ENCODE measurements at regions not wholly inside any gene's neighbourhood (a gene's known extent, or its start where the extent isn't known, plus 50 kb on each side); places are given as distances from the start of the nearest gene placed in this dataset.

GRCh38 chr6:3587660-3588059 is 130.8 kb upstream of the SLC22A23 start:
- no peak overlapping the region for H3K9ac ChIP-seq (ENCODE audit: low read length)
- TF ChIP-seq EZH2phosphoT487 (IDR thresholded peaks at IDR 0.05; ENCODE audit: low read length) (no peak), EZH2 (optimal IDR thresholded peaks at IDR 0.05; ENCODE audit: low read depth, low read length) (no peak)
- TF ChIP-seq, protein P1, sequence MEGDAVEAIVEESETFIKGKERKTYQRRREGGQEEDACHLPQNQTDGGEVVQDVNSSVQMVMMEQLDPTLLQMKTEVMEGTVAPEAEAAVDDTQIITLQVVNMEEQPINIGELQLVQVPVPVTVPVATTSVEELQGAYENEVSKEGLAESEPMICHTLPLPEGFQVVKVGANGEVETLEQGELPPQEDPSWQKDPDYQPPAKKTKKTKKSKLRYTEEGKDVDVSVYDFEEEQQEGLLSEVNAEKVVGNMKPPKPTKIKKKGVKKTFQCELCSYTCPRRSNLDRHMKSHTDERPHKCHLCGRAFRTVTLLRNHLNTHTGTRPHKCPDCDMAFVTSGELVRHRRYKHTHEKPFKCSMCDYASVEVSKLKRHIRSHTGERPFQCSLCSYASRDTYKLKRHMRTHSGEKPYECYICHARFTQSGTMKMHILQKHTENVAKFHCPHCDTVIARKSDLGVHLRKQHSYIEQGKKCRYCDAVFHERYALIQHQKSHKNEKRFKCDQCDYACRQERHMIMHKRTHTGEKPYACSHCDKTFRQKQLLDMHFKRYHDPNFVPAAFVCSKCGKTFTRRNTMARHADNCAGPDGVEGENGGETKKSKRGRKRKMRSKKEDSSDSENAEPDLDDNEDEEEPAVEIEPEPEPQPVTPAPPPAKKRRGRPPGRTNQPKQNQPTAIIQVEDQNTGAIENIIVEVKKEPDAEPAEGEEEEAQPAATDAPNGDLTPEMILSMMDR (IDR thresholded peaks at IDR 0.05; ENCODE audit: low read length) = no peak
- DNase-seq = no peak
- no peak overlapping the region for H2AFZ ChIP-seq (ENCODE audit: low read length)
- H4K20me1 ChIP-seq (ENCODE audit: insufficient read depth, low read length) = no peaks in the 10 kb centered on the region
- no peaks in the 10 kb centered on the region for H3K9me2 ChIP-seq (replicated peaks; ENCODE audit: insufficient read depth, low read length)
- no peaks in the 10 kb centered on the region for H3K9me3 ChIP-seq (replicated peaks; ENCODE audit: insufficient read depth, low read length)
- no peaks in the 10 kb centered on the region for H3F3A ChIP-seq (ENCODE audit: insufficient read depth, low read length)
- H3K4me3 ChIP-seq (ENCODE audit: low read length) = no peak overlapping the region
- H3K36me3 ChIP-seq (replicated peaks; ENCODE audit: insufficient read depth, low read length) = no peaks in the 10 kb centered on the region
- no peaks in the 10 kb centered on the region for H3K4me1 ChIP-seq (ENCODE audit: low read length)
- no peak overlapping the region for H3K27ac ChIP-seq (ENCODE audit: low read length)
- no peak overlapping the region for H3K4me2 ChIP-seq (ENCODE audit: low read depth, low read length)
- H3K79me2 ChIP-seq (ENCODE audit: low read length) = no peaks in the 10 kb centered on the region
- H3K27me3 ChIP-seq (replicated peaks; ENCODE audit: insufficient read depth, low read length) = no peaks in the 10 kb centered on the region

DNA sequence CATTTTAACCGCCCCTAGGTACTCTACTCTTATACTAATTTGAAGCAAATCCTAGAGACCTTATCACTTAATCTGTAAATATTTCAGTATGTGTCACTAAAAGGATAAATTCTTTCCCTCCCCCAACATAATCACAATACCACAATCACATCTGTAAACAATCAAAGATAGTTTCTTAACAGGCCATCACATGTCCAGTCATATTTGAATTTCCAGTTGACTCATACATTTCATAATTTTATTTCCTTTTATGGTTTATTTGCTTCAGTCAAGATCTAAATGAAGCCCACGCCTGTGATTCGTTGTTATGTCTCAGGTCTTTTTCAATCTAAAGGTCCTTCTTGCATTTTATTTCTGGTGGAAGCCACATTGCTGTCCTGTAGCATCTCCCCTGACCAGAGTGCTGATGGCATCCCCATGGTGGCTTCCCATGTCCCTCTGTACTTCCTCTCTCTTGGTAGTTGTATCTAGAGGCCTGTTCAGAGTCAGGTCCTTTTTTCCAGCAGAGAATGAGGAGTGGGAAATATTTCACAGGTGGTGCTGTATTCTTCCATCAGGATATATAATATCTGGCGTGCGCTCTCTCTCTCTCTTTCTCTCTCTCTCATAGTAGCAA is 128.6 kb upstream of the SLC22A23 start:
- no peak for DNase-seq
- Histone ChIP-seq H3K9me2 (replicated peaks; ENCODE audit: insufficient read depth, low read length) (no peaks in the 10 kb centered on the region), H3K4me2 (ENCODE audit: low read depth, low read length) (no peak overlapping the region), H3F3A (ENCODE audit: insufficient read depth, low read length) (no peaks in the 10 kb centered on the region), H3K27me3 (replicated peaks; ENCODE audit: insufficient read depth, low read length) (no peaks in the 10 kb centered on the region), H3K4me1 (ENCODE audit: low read length) (no peaks in the 10 kb centered on the region), H3K9ac (ENCODE audit: low read length) (no peak overlapping the region), H3K9me3 (replicated peaks; ENCODE audit: insufficient read depth, low read length) (no peaks in the 10 kb centered on the region), H3K27ac (ENCODE audit: low read length) (no peak overlapping the region), H2AFZ (ENCODE audit: low read length) (no peak overlapping the region), H3K4me3 (ENCODE audit: low read length) (no peak overlapping the region), H3K36me3 (replicated peaks; ENCODE audit: insufficient read depth, low read length) (no peaks in the 10 kb centered on the region), H3K79me2 (ENCODE audit: low read length) (no peaks in the 10 kb centered on the region), H4K20me1 (ENCODE audit: insufficient read depth, low read length) (no peaks in the 10 kb centered on the region)
- TF ChIP-seq EZH2phosphoT487 (IDR thresholded peaks at IDR 0.05; ENCODE audit: low read length) (no peak), EZH2 (optimal IDR thresholded peaks at IDR 0.05; ENCODE audit: low read depth, low read length) (no peak)
- TF ChIP-seq, protein P1 (IDR thresholded peaks at IDR 0.05; ENCODE audit: low read length) = no peak

- Histone ChIP-seq H3K9ac (ENCODE audit: low read length) (no peak overlapping the region), H3K4me1 (ENCODE audit: low read length) (no peaks in the 10 kb centered on the region), H2AFZ (ENCODE audit: low read length) (no peak overlapping the region), H3K9me3 (replicated peaks; ENCODE audit: insufficient read depth, low read length) (no peaks in the 10 kb centered on the region), H3K4me2 (ENCODE audit: low read depth, low read length) (no peak overlapping the region), H3K27me3 (replicated peaks; ENCODE audit: insufficient read depth, low read length) (no peaks in the 10 kb centered on the region), H3F3A (ENCODE audit: insufficient read depth, low read length) (no peaks in the 10 kb centered on the region), H3K4me3 (ENCODE audit: low read length) (no peak overlapping the region), H4K20me1 (ENCODE audit: insufficient read depth, low read length) (no peaks in the 10 kb centered on the region), H3K9me2 (replicated peaks; ENCODE audit: insufficient read depth, low read length) (no peaks in the 10 kb centered on the region), H3K79me2 (ENCODE audit: low read length) (no peaks in the 10 kb centered on the region), H3K27ac (ENCODE audit: low read length) (no peak overlapping the region), H3K36me3 (replicated peaks; ENCODE audit: insufficient read depth, low read length) (no peaks in the 10 kb centered on the region)
- TF ChIP-seq EZH2phosphoT487 (IDR thresholded peaks at IDR 0.05; ENCODE audit: low read length) = no peak
- TF ChIP-seq, protein P1 (IDR thresholded peaks at IDR 0.05; ENCODE audit: low read length) = no peak
- TF ChIP-seq EZH2 (optimal IDR thresholded peaks at IDR 0.05; ENCODE audit: low read depth, low read length) = no peak
- no peak for DNase-seq
Observed at GRCh38 chr6:3584606-3585005, 127.8 kb upstream of the SLC22A23 start.
